ENCODE measurements at regions not wholly inside any gene's neighbourhood (a gene's known extent, or its start where the extent isn't known, plus 50 kb on each side); places are given as distances from the start of the nearest gene placed in this dataset.

DNA sequence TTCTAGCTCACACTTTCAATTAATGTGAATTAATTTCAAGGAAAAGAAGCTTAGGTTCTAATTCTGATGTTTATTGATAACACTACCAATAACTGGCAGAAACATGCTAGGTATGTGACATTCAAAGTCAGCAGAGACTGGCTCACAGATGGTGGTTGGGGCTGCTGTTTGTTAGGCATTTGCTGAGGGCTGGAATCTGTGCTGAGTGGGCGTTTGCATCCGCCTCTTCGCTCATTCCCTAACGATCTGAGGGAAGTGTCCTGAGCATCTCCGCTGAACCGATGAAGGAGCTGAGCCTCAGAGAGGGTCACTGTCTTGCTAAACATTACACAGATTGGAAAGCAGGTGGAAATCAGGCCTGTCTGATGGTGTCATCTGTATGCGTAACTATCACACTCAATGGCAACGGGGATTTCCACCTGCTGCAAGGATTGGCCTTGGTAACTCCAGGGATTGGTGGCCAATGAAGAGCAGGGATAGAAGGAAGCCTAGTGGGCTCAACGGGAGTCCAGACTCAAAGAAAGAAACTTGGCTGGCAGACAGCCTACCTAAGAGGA, 338.9 kb downstream of the TEX29 start:
- Histone ChIP-seq H3K4me1 (ENCODE audit: control insufficient read depth in 1 of 2, insufficient read depth in 2 of 2, low read length in 2 of 2) (no peaks in the 10 kb centered on the region), H3K27me3 (ENCODE audit: control insufficient read depth in 2 of 2, insufficient read depth in 2 of 2, low read length in 2 of 2) (no peaks in the 10 kb centered on the region), H3K4me2 (replicated peaks; ENCODE audit: extremely low read depth, low read length, poor library complexity, severe bottlenecking) (no peak overlapping the region), H3K9me3 (replicated peaks in 1 of 2; ENCODE audit: control insufficient read depth in 1 of 2, insufficient read depth in 1 of 2, low read length in 2 of 2) (no peaks in the 10 kb centered on the region), H3K27ac (ENCODE audit: low read depth in 1 of 2, low read length in 2 of 2) (no peak overlapping the region), H3K4me3 (replicated peaks in 1 of 3; ENCODE audit: low read depth in 2 of 3, low read length in 3 of 3) (no peak overlapping the region), H3K9ac (ENCODE audit: insufficient read depth, low read length, poor library complexity, severe bottlenecking) (no peak overlapping the region), H4K20me1 (ENCODE audit: insufficient read depth, low read length) (no peaks in the 10 kb centered on the region), H3K79me2 (ENCODE audit: insufficient read depth, low read length) (no peaks in the 10 kb centered on the region), H2AFZ (ENCODE audit: insufficient read depth, low read depth, low read length, poor library complexity, severe bottlenecking) (no peak overlapping the region), H3K36me3 (replicated peaks in 1 of 2; ENCODE audit: control insufficient read depth in 1 of 2, insufficient read depth in 2 of 2, low read length in 2 of 2) (no peaks in the 10 kb centered on the region)
- Mint-ChIP-seq H3K27ac (no peak overlapping the region), H3K4me3 (no peak overlapping the region), H3K36me3 (no peaks in the 10 kb centered on the region), H3K4me1 (no peaks in the 10 kb centered on the region), H3K9me3 (peaks cover 0 to 2% (median 0%) of the 10 kb centered on the region in 7 donors), H3K27me3 (ENCODE audit: low read depth in 3 of 3) (peaks cover 1 to 6% (median 3%) of the 10 kb centered on the region in 3 donors)
- intact Hi-C loops (cut with micrococcal nuclease): no loop called here
- DNase-seq: no peak
- TF ChIP-seq, protein P1, sequence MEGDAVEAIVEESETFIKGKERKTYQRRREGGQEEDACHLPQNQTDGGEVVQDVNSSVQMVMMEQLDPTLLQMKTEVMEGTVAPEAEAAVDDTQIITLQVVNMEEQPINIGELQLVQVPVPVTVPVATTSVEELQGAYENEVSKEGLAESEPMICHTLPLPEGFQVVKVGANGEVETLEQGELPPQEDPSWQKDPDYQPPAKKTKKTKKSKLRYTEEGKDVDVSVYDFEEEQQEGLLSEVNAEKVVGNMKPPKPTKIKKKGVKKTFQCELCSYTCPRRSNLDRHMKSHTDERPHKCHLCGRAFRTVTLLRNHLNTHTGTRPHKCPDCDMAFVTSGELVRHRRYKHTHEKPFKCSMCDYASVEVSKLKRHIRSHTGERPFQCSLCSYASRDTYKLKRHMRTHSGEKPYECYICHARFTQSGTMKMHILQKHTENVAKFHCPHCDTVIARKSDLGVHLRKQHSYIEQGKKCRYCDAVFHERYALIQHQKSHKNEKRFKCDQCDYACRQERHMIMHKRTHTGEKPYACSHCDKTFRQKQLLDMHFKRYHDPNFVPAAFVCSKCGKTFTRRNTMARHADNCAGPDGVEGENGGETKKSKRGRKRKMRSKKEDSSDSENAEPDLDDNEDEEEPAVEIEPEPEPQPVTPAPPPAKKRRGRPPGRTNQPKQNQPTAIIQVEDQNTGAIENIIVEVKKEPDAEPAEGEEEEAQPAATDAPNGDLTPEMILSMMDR (IDR thresholded peaks at IDR 0.05): no peak
- WGBS (ENCODE audit: insufficient coverage): 94% methylated on average over 8 of the region's 9 CpGs

DNA sequence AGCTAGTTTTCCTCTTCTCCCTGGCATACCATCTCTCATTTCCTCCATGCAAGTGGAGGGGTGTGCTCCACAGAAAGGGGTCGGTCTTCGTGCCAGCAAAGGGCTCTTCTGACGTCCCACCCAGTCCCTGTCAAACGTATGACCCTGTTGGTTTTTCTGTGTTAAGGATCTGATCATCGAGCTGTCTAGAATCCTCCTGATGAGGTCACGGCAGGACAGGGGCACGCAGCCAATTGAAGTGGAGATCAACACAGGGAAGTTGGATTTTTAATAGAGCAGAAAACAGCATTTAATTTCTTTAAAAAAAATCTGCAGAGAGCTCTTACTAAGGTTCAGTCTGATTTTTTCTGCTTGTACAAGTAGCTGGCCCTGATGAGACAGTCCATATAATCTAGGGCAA, 339.4 kb downstream of the TEX29 start:
- Mint-ChIP-seq H3K4me3 (no peak overlapping the region), H3K27ac (no peak overlapping the region), H3K27me3 (ENCODE audit: low read depth in 3 of 3) (peaks cover 1 to 6% (median 3%) of the 10 kb centered on the region in 3 donors), H3K9me3 (peaks cover 0 to 2% (median 0%) of the 10 kb centered on the region in 7 donors), H3K4me1 (no peaks in the 10 kb centered on the region), H3K36me3 (no peaks in the 10 kb centered on the region)
- intact Hi-C loops (cut with micrococcal nuclease): no loop called here
- Histone ChIP-seq H4K20me1 (ENCODE audit: insufficient read depth, low read length) (no peaks in the 10 kb centered on the region), H3K9me3 (replicated peaks in 1 of 2; ENCODE audit: control insufficient read depth in 1 of 2, insufficient read depth in 1 of 2, low read length in 2 of 2) (no peaks in the 10 kb centered on the region), H3K36me3 (replicated peaks in 1 of 2; ENCODE audit: control insufficient read depth in 1 of 2, insufficient read depth in 2 of 2, low read length in 2 of 2) (no peaks in the 10 kb centered on the region), H2AFZ (ENCODE audit: insufficient read depth, low read depth, low read length, poor library complexity, severe bottlenecking) (no peak overlapping the region), H3K4me2 (replicated peaks; ENCODE audit: extremely low read depth, low read length, poor library complexity, severe bottlenecking) (no peak overlapping the region), H3K4me3 (replicated peaks in 1 of 3; ENCODE audit: low read depth in 2 of 3, low read length in 3 of 3) (no peak overlapping the region), H3K27me3 (ENCODE audit: control insufficient read depth in 2 of 2, insufficient read depth in 2 of 2, low read length in 2 of 2) (no peaks in the 10 kb centered on the region), H3K4me1 (ENCODE audit: control insufficient read depth in 1 of 2, insufficient read depth in 2 of 2, low read length in 2 of 2) (no peaks in the 10 kb centered on the region), H3K9ac (ENCODE audit: insufficient read depth, low read length, poor library complexity, severe bottlenecking) (no peak overlapping the region), H3K79me2 (ENCODE audit: insufficient read depth, low read length) (no peaks in the 10 kb centered on the region), H3K27ac (ENCODE audit: low read depth in 1 of 2, low read length in 2 of 2) (no peak overlapping the region)
- 95% methylated on average over 3 of the region's 7 CpGs for WGBS (ENCODE audit: insufficient coverage)
- DNase-seq: no peak
- TF ChIP-seq, protein P1 (IDR thresholded peaks at IDR 0.05): no peak

Measured in CD14-positive monocyte (primary cell).